GM21529 (cell line): ENCODE measurements at regions not wholly inside any gene's neighbourhood (a gene's known extent, or its start where the extent isn't known, plus 50 kb on each side); places are given as distances from the start of the nearest gene placed in this dataset.
"Not testable (repeated sequence)": the region's sequence is repeated elsewhere in the genome, so short reads cannot be mapped to it uniquely, and the experiment has no call there.

Experiments
- ATAC-seq: cut with Tn5 transposase; IDR thresholded peaks from one replicate; pipeline ENCODE4 v1.9.1; 2021; ENCODE audit not compliant: unreplicated experiment

GRCh38 chr14:46444666-46445065 is 206.9 kb downstream of the RPL10L start:
- ATAC-seq = no peak

GRCh38 chr14:46433381-46433780 is 218.2 kb downstream of the RPL10L start:
- ATAC-seq = no peak

- ATAC-seq = no peak
Observed at GRCh38 chr14:46432516-46432915, 219.1 kb downstream of the RPL10L start.

GRCh38 chr14:46417066-46417465 is 234.5 kb downstream of the RPL10L start:
- ATAC-seq = no peak

- no peak for ATAC-seq
Observed at GRCh38 chr14:46404865-46405811, 246.4 kb downstream of the RPL10L start.

GRCh38 chr14:46402001-46402690 is 249.4 kb downstream of the RPL10L start:
- ATAC-seq = not testable (repeated sequence)

GRCh38 chr14:46401066-46401465 is 250.5 kb downstream of the RPL10L start:
- no peak for ATAC-seq

- no peak for ATAC-seq
Observed at GRCh38 chr14:46399049-46399448, 252.5 kb downstream of the RPL10L start.

- no peak for ATAC-seq
Observed at GRCh38 chr14:46384611-46385010, 267.0 kb downstream of the RPL10L start.

- ATAC-seq = no peak
Observed at GRCh38 chr14:46381674-46382073, 269.9 kb downstream of the RPL10L start.

- ATAC-seq = no peak
Observed at GRCh38 chr14:46378248-46378647, 273.3 kb downstream of the RPL10L start.

- ATAC-seq = no peak
Observed at GRCh38 chr14:46377305-46377704, 274.3 kb downstream of the RPL10L start.

GRCh38 chr14:46369391-46369790 is 282.2 kb downstream of the RPL10L start:
- ATAC-seq = no peak

- ATAC-seq = no peak
Observed at GRCh38 chr14:46368275-46368674, 283.3 kb downstream of the RPL10L start.

GRCh38 chr14:46352844-46353243 is 298.7 kb downstream of the RPL10L start:
- no peak for ATAC-seq

GRCh38 chr14:46344327-46344937 is 307.1 kb downstream of the RPL10L start:
- no peak for ATAC-seq

GRCh38 chr14:46325777-46326176 is 325.8 kb downstream of the RPL10L start:
- ATAC-seq = no peak

- ATAC-seq = no peak
Observed at GRCh38 chr14:46325157-46325556, 326.4 kb downstream of the RPL10L start.

GRCh38 chr14:46323404-46323762 is 328.2 kb downstream of the RPL10L start:
- no peak for ATAC-seq

- no peak for ATAC-seq
Observed at GRCh38 chr14:46322730-46323403, 328.7 kb downstream of the RPL10L start.

GRCh38 chr14:46322076-46322475 is 329.5 kb downstream of the RPL10L start:
- ATAC-seq = no peak
